ENCODE measurements at regions not wholly inside any gene's neighbourhood (a gene's known extent, or its start where the extent isn't known, plus 50 kb on each side); places are given as distances from the start of the nearest gene placed in this dataset.

GRCh38 chrX:121921258-121921657, 873.8 kb downstream of the GLUD2 start:
- no peak for TF ChIP-seq CTCF (IDR thresholded peaks at IDR 0.05; ENCODE audit: borderline replicate concordance, extremely low read depth, low read length, poor library complexity, severe bottlenecking)
- no peak for TF ChIP-seq EZH2 (IDR thresholded peaks at IDR 0.05; ENCODE audit: borderline replicate concordance, low read depth, low read length, severe bottlenecking)

Data from DND-41 (cell line).